ENCODE measurements at regions not wholly inside any gene's neighbourhood (a gene's known extent, or its start where the extent isn't known, plus 50 kb on each side); places are given as distances from the start of the nearest gene placed in this dataset.
"Not testable (repeated sequence)": the region's sequence is repeated elsewhere in the genome, so short reads cannot be mapped to it uniquely, and the experiment has no call there.

- TF ChIP-seq, protein P1, sequence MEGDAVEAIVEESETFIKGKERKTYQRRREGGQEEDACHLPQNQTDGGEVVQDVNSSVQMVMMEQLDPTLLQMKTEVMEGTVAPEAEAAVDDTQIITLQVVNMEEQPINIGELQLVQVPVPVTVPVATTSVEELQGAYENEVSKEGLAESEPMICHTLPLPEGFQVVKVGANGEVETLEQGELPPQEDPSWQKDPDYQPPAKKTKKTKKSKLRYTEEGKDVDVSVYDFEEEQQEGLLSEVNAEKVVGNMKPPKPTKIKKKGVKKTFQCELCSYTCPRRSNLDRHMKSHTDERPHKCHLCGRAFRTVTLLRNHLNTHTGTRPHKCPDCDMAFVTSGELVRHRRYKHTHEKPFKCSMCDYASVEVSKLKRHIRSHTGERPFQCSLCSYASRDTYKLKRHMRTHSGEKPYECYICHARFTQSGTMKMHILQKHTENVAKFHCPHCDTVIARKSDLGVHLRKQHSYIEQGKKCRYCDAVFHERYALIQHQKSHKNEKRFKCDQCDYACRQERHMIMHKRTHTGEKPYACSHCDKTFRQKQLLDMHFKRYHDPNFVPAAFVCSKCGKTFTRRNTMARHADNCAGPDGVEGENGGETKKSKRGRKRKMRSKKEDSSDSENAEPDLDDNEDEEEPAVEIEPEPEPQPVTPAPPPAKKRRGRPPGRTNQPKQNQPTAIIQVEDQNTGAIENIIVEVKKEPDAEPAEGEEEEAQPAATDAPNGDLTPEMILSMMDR (IDR thresholded peaks at IDR 0.05) = no peak
- TF ChIP-seq POLR2A (IDR thresholded peaks at IDR 0.05) (no peak), EP300 (IDR thresholded peaks at IDR 0.05) (no peak)
- H3K9me3 ChIP-seq = no peaks in the 10 kb centered on the region
- H3K27me3 ChIP-seq = no peaks in the 10 kb centered on the region
- no peak for DNase-seq
- no peaks in the 10 kb centered on the region for H3K36me3 ChIP-seq
- H3K27ac ChIP-seq = no peak overlapping the region
- WGBS, 3 donors = 92 to 93% (median 93%) methylated on average over 5 of the region's 5 CpGs
- H3K4me1 ChIP-seq (ENCODE audit: insufficient read depth) = no peaks in the 10 kb centered on the region
- intact Hi-C loops (cut with DNase I) = no loop called here
- no peak overlapping the region for H3K4me3 ChIP-seq
Measured at GRCh38 chr15:92763459-92763858, 107.9 kb upstream of the FAM174B start.

DNA sequence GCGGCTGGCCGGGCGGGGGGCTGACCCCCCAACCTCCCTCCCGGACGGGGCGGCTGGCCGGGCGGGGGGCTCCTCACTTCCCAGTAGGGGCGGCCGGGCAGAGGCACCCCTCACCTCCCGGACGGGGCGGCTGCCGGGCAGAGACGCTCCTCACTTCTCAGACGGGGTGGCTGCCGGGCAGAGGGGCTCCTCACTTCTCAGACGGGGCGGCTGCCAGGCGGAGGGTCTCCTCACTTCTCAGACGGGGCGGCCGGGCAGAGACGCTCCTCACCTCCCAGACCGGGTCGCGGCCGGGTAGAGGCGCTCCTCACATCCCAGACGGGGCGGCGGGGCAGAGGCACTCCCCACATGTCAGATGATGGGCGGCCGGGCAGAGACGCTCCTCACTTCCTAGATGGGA, 112.6 kb upstream of the FAM174B start:
- H3K4me1 ChIP-seq (ENCODE audit: insufficient read depth); H3K36me3 ChIP-seq; H3K9me3 ChIP-seq; H3K27ac ChIP-seq; intact Hi-C loops (cut with DNase I); H3K27me3 ChIP-seq; DNase-seq; H3K4me3 ChIP-seq: not testable (repeated sequence)
- WGBS, 3 donors = 93 to 97% methylated on average over 3 to 34 of the region's 35 CpGs; no CpG with 5 or more reads in 1 of the 3 donors

DNA sequence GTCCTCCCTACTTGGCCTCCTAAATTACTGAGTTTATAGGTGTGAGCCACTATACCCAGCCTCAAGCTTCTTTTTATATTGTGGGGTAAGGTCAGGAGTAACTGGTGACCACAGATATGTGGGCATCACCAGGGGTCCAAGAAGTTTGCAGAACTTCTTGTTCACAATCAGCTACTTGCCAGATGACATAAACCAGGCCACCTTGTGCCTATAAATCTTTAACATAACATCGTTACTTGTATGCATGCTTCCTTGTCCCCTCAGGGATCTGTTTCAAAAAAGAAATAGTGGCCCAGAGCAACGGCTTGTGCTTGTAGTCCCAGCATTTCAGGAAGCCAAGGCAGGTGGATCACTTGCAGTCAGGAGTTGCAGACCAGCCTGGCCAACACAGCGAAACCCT, 115.1 kb upstream of the FAM174B start:
- TF ChIP-seq POLR2A (IDR thresholded peaks at IDR 0.05) = no peak
- TF ChIP-seq, protein P1 (IDR thresholded peaks at IDR 0.05) = no peak
- TF ChIP-seq EP300 (IDR thresholded peaks at IDR 0.05) = no peak
- WGBS, 3 donors = 77 to 85% (median 78%) methylated on average over 3 of the region's 3 CpGs

DNA sequence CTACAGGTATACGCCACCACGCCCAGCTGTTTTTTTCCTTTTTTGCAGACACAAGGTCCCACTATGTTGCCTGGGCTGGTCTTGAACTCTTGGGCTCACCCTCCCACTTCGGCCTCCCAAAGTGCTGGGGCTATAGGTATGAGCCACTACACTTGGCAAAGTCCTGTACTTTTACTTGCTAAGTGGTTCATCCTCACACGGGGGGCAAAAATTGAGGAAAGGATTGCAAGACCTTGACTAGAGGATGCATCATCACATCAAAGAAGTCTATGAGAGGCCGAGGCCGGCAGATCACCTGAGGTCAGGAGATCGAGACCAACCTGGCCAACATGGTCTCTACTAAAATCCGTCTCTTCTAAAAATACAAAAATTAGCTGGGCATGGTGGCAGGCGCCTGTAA, 116.5 kb upstream of the FAM174B start:
- WGBS, 3 donors = 92 to 97% (median 97%) methylated on average over 9 of the region's 9 CpGs

More for the DNA sequence above, 115.1 kb upstream of the FAM174B start:
- DNase-seq = no peak
- intact Hi-C loops (cut with DNase I) = no loop called here
- Histone ChIP-seq H3K4me3 (no peak overlapping the region), H3K27ac (no peak overlapping the region), H3K9me3 (no peaks in the 10 kb centered on the region), H3K4me1 (ENCODE audit: insufficient read depth) (no peaks in the 10 kb centered on the region), H3K36me3 (no peaks in the 10 kb centered on the region), H3K27me3 (no peaks in the 10 kb centered on the region)

DNA sequence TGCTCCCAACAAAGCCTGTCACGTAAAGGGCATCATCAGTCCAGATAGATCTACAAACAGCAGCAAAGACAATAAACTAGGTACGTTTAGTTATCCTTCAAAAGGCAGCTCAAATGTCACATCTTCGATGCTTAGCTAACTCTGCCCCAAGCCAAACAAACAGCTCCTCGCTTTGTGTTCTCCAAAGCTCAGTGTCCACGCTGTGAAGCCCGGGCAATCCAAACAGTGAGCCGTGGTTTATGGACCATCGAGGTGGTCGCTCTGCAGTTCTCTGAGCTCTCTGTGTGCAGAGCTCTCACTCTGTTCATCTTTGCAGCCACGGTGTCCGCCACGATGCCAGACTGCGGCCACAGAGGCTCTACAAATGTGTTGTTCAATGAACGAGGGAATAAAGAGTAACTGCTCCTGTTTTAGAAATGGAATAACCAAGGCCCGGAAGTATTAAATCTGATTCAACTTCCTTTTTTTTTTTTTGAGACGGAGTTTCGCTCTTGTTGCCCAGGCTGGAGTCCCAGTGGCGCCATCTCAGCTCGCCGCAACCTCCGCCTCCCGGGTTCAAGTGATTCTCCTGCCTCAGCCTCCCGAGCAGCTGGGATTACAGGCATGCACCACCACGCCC, 117.2 kb upstream of the FAM174B start:
- intact Hi-C loops (cut with DNase I) = no loop called here
- H3K27me3 ChIP-seq = no peaks in the 10 kb centered on the region
- H3K4me1 ChIP-seq (ENCODE audit: insufficient read depth) = no peaks in the 10 kb centered on the region
- H3K4me3 ChIP-seq = no peak overlapping the region
- DNase-seq = no peak
- 90 to 94% (median 94%) methylated on average over 24 of the region's 24 CpGs for WGBS, 3 donors
- no peak overlapping the region for H3K27ac ChIP-seq
- TF ChIP-seq EP300 (IDR thresholded peaks at IDR 0.05) (no peak), POLR2A (IDR thresholded peaks at IDR 0.05) (no peak)
- TF ChIP-seq, protein P1 (IDR thresholded peaks at IDR 0.05) = no peak
- no peaks in the 10 kb centered on the region for H3K9me3 ChIP-seq
- no peaks in the 10 kb centered on the region for H3K36me3 ChIP-seq

More for the DNA sequence above, 116.5 kb upstream of the FAM174B start:
- intact Hi-C loops (cut with DNase I) = no loop called here
- no peaks in the 10 kb centered on the region for H3K4me1 ChIP-seq (ENCODE audit: insufficient read depth)
- no peak overlapping the region for H3K4me3 ChIP-seq
- H3K27me3 ChIP-seq = no peaks in the 10 kb centered on the region
- no peaks in the 10 kb centered on the region for H3K9me3 ChIP-seq
- TF ChIP-seq, protein P1 (IDR thresholded peaks at IDR 0.05) = no peak
- TF ChIP-seq EP300 (IDR thresholded peaks at IDR 0.05) (no peak), POLR2A (IDR thresholded peaks at IDR 0.05) (no peak)
- no peak for DNase-seq
- H3K27ac ChIP-seq = no peak overlapping the region
- H3K36me3 ChIP-seq = no peaks in the 10 kb centered on the region
